Uterus (tissue), 3 donors: ENCODE measurements at regions not wholly inside any gene's neighbourhood (a gene's known extent, or its start where the extent isn't known, plus 50 kb on each side); places are given as distances from the start of the nearest gene placed in this dataset.

Experiments
- DNase-seq, 2 donors: peaks; one replicate each; pipeline ENCODE4 v3.0.0-alpha.2; 2019 to 2020
- H3K27ac ChIP-seq, 2 donors: fragments of 200-600 bp; sonication (generic); 1 replicate in 1 of 2; 2 replicates in 1 of 2; pipeline ENCODE4 v1.5.1; 2016 to 2018
- H3K27me3 ChIP-seq, 2 donors: fragments of 200-600 bp; sonication (generic); one replicate each; pipeline ENCODE4 v1.5.1; 2018 to 2019; ENCODE audit warnings: control low read depth in 1 of 2
- H3K36me3 ChIP-seq, 2 donors: fragments of 200-600 bp; sonication (generic); one replicate each; pipeline ENCODE4 v1.5.1; 2019; ENCODE audit warnings: control low read depth in 1 of 2
- H3K4me1 ChIP-seq, 2 donors: fragments of 200-600 bp; sonication (generic); one replicate each; pipeline ENCODE4 v1.5.1; 2018 to 2019; ENCODE audit warnings: control low read depth in 1 of 2
- H3K4me3 ChIP-seq, 2 donors: fragments of 200-600 bp; sonication (generic); 1 replicate in 1 of 2; 2 replicates in 1 of 2; pipeline ENCODE4 v1.5.1; 2018 to 2019; ENCODE audit warnings: mild to moderate bottlenecking in 1 of 2
- H3K9me3 ChIP-seq, 2 donors: fragments of 200-600 bp; sonication (generic); one replicate each; pipeline ENCODE4 v1.5.1; 2019; ENCODE audit warnings: control low read depth in 1 of 2
- POLR2A ChIP-seq, 2 donors: fragments of 450-650 bp; IDR thresholded peaks; one replicate each; pipeline ENCODE4 v1.6.1; 2016; ENCODE audit warnings: antibody characterized with exemption in 2 of 2, mild to moderate bottlenecking in 1 of 2, moderate library complexity in 1 of 2
- intact Hi-C: fragments of 100-400 bp; cut with DNase I; formaldehyde crosslinking; loops from one replicate; pipeline ENCODE4 v1.15.1; 2023; ENCODE audit warnings: low total_unique reads
- TF ChIP-seq, protein P1 (sequence below), 4 experiments: fragments of 200-600 bp in 2 of 4; fragments of 450-650 bp in 2 of 4; sonication (generic) in 2 of 4; IDR thresholded peaks; one replicate each; pipeline ENCODE4 v1.5.1; 2016 to 2019; ENCODE audit warnings: antibody characterized with exemption in 4 of 4, mild to moderate bottlenecking in 2 of 4, moderate library complexity in 1 of 4
- donor health status: DM: yes; HTN: yes; CAD: no.

GRCh38 chr12:115770643-115771042, 506.9 kb downstream of the MED13L start:
- Histone ChIP-seq H3K4me1 (no peaks in the 10 kb centered on the region), H3K27me3 (no peaks in the 10 kb centered on the region), H3K4me3 (no peak overlapping the region), H3K9me3 (no peaks in the 10 kb centered on the region), H3K36me3 (no peaks in the 10 kb centered on the region), H3K27ac (no peak overlapping the region)
- intact Hi-C loops = no loop called here
- TF ChIP-seq, protein P1, sequence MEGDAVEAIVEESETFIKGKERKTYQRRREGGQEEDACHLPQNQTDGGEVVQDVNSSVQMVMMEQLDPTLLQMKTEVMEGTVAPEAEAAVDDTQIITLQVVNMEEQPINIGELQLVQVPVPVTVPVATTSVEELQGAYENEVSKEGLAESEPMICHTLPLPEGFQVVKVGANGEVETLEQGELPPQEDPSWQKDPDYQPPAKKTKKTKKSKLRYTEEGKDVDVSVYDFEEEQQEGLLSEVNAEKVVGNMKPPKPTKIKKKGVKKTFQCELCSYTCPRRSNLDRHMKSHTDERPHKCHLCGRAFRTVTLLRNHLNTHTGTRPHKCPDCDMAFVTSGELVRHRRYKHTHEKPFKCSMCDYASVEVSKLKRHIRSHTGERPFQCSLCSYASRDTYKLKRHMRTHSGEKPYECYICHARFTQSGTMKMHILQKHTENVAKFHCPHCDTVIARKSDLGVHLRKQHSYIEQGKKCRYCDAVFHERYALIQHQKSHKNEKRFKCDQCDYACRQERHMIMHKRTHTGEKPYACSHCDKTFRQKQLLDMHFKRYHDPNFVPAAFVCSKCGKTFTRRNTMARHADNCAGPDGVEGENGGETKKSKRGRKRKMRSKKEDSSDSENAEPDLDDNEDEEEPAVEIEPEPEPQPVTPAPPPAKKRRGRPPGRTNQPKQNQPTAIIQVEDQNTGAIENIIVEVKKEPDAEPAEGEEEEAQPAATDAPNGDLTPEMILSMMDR (IDR thresholded peaks at IDR 0.05) = no peak
- TF ChIP-seq POLR2A (IDR thresholded peaks at IDR 0.05) = no peak
- no peak for DNase-seq

DNA sequence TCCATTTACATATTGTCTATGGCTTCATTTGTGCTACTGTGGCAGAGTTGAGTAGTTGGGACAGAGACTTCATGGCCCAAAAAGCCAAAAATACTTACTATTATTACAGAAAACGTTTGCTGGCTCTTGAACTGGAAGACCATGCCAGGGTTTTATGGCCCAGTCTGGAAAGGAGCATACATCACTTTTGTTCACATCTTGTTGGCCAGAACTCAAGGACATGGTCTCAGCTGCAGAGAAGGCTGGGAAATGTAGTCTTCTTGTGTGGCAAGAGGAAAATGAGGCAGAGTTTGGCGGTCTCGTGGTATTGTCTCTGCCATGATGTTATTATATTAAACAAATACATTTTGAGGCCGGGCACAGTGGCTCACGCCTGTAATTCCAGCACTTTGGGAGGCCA, 509.6 kb downstream of the MED13L start:
- Histone ChIP-seq H3K4me3 (no peak overlapping the region), H3K9me3 (no peaks in the 10 kb centered on the region), H3K27ac (no peak overlapping the region), H3K36me3 (no peaks in the 10 kb centered on the region), H3K27me3 (no peaks in the 10 kb centered on the region), H3K4me1 (no peaks in the 10 kb centered on the region)
- no peak for TF ChIP-seq POLR2A (IDR thresholded peaks at IDR 0.05)
- TF ChIP-seq, protein P1 (IDR thresholded peaks at IDR 0.05) = no peak
- intact Hi-C loops = no loop called here
- no peak for DNase-seq

DNA sequence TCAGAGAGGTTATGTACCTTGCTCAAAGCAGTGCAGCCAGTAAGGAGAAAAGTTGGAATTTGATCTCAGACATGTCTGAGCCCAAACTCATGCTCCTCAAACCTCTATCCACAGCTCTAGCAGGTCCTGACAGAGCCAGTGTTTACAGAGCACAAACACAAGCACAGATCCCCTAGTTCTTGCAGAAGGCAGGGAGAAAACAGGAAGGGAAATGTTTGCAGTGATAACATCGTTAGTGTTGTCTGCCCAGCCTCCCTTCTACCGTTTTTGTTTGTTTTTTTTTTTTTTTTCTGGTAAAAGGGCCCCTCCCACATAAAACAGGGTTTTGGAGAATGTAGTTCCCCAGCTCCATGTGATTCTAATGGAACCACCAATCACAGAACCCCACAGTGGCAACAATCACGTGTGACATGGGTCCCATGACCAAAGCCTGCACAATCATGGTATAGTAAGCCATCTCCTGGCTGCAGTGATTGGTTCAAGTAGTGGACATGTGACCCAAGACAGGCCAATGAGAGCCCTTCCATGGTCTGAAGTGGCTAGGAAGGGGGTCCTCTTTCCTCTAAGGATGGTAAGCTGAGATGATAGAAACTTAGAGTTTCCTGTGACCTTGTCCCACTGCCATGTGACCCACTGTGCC, 513.4 kb downstream of the MED13L start:
- intact Hi-C loops = no loop called here
- H3K9me3 ChIP-seq = no peaks in the 10 kb centered on the region
- DNase-seq = no peak
- H3K36me3 ChIP-seq = no peaks in the 10 kb centered on the region
- no peak overlapping the region for H3K27ac ChIP-seq
- no peaks in the 10 kb centered on the region for H3K27me3 ChIP-seq
- no peaks in the 10 kb centered on the region for H3K4me1 ChIP-seq
- TF ChIP-seq, protein P1 (IDR thresholded peaks at IDR 0.05) = no peak
- TF ChIP-seq POLR2A (IDR thresholded peaks at IDR 0.05) = no peak
- no peak overlapping the region for H3K4me3 ChIP-seq

- no peak for TF ChIP-seq POLR2A (IDR thresholded peaks at IDR 0.05)
- TF ChIP-seq, protein P1 (IDR thresholded peaks at IDR 0.05) = no peak
- no peaks in the 10 kb centered on the region for H3K27me3 ChIP-seq
- H3K4me3 ChIP-seq = no peak overlapping the region
- intact Hi-C loops = no loop called here
- no peaks in the 10 kb centered on the region for H3K9me3 ChIP-seq
- DNase-seq = no peak
- H3K4me1 ChIP-seq = no peaks in the 10 kb centered on the region
- H3K27ac ChIP-seq = no peak overlapping the region
- no peaks in the 10 kb centered on the region for H3K36me3 ChIP-seq
Observed at GRCh38 chr12:115763376-115763775, 514.1 kb downstream of the MED13L start.

DNA sequence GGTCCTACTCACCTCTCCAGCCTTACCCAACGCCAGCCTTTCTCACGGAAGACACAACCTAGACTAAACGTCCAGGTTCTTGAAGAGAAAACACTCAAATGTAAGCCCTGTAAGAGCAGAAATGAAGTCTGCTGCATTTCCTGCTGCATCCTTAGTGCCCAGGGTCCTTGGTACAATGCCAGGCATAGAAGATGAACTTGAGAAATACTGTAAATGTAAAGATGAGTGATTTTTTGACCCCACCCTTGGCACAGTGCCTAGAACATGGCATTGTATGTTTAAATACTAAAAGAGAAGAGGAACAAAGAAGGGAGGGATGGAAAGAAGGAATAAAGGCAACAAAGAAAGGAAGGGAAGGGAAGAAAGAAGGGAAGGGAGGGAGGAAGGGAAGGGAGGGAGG, 514.6 kb downstream of the MED13L start:
- no peak overlapping the region for H3K4me3 ChIP-seq
- TF ChIP-seq POLR2A (IDR thresholded peaks at IDR 0.05) = no peak
- TF ChIP-seq, protein P1 (IDR thresholded peaks at IDR 0.05) = no peak
- H3K27me3 ChIP-seq = no peaks in the 10 kb centered on the region
- H3K36me3 ChIP-seq = no peaks in the 10 kb centered on the region
- no peaks in the 10 kb centered on the region for H3K4me1 ChIP-seq
- no peaks in the 10 kb centered on the region for H3K9me3 ChIP-seq
- intact Hi-C loops = no loop called here
- no peak overlapping the region for H3K27ac ChIP-seq
- no peak for DNase-seq
